HL-60 (cell line): ENCODE measurements at regions not wholly inside any gene's neighbourhood (a gene's known extent, or its start where the extent isn't known, plus 50 kb on each side); places are given as distances from the start of the nearest gene placed in this dataset.

Experiments
- DNase-seq, 2 experiments: peaks; one replicate each; pipeline ENCODE4 v3.0.0-alpha.2; 2010 to 2020; ENCODE audit warnings: low read depth in 1 of 2, low spot score in 1 of 2
- H3K27ac ChIP-seq: fragments of 250-450 bp; sonication (Bioruptor Pico); replicated peaks from 2 replicates; pipeline ENCODE4 v1.5.1; 2020; ENCODE audit warnings: mild to moderate bottlenecking, moderate library complexity
- H3K27me3 ChIP-seq: fragments of 250-450 bp; sonication (Bioruptor Pico); 2 replicates; pipeline ENCODE4 v1.5.1; 2021; ENCODE audit warnings: mild to moderate bottlenecking, moderate library complexity; ENCODE audit not compliant: insufficient read depth, poor library complexity, severe bottlenecking
- H3K4me3 ChIP-seq: replicated peaks from 2 replicates; pipeline ENCODE4 v1.5.1; 2011; ENCODE audit warnings: mild to moderate bottlenecking, control low read depth, low read length; ENCODE audit not compliant: insufficient read depth
- GABPA ChIP-seq: IDR thresholded peaks from 2 replicates; pipeline ENCODE4 v1.6.1; 2012; ENCODE audit warnings: low read depth
- POLR2AphosphoS5 ChIP-seq: IDR thresholded peaks from 2 replicates; pipeline ENCODE4 v1.6.1; 2012; ENCODE audit warnings: low read depth
- SPI1 ChIP-seq: IDR thresholded peaks from 2 replicates; pipeline ENCODE4 v1.6.1; 2012; ENCODE audit warnings: low read depth, mild to moderate bottlenecking, borderline replicate concordance
- TF ChIP-seq, protein P1 (sequence below): IDR thresholded peaks from one replicate; pipeline ENCODE4 v1.5.1; 2011; ENCODE audit warnings: low read length, control low read depth, inconsistent platforms; ENCODE audit not compliant: insufficient read depth
- TF ChIP-seq, protein P2 (sequence below): IDR thresholded peaks from 2 replicates; pipeline ENCODE4 v1.6.1; 2012; ENCODE audit warnings: low read depth; ENCODE audit not compliant: insufficient replicate concordance

DNA sequence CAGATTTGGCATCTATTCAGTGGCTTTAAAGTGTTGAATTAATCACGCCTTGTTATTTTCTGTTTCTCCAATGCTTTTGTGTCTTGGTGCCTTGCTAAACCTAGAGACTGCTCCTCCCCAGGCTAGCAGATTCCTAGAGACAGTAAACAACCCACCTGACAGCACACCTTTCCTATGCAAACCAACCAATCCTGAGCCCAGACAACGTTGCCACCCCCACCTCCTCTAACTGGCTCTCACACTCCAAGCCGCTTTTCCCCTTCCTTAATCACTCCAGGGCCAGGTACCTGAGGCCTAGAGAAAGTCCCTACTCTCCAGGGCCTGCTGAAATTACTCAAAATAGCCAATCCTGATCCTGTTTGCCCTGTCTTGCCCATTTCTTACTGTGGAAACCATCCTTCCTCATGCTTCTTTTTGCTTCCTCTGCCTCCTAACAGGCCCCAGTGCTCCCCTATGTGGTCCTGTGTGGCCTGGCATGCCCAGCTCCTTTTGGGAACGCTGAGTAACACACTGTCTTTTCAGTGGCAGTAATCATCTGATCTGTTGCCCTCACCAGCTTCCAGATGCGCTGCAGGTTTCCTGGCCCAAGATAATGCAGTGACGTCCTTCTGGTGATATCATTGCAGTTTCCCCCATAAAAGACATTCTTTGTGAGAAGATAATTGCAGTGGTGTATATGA, 53.4 kb downstream of the GAS1 start:
- no peak for DNase-seq
- no peak for TF ChIP-seq GABPA
- H3K27ac ChIP-seq: no peak overlapping the region
- no peak overlapping the region for H3K4me3 ChIP-seq
- H3K27me3 ChIP-seq: no peaks in the 10 kb centered on the region

DNA sequence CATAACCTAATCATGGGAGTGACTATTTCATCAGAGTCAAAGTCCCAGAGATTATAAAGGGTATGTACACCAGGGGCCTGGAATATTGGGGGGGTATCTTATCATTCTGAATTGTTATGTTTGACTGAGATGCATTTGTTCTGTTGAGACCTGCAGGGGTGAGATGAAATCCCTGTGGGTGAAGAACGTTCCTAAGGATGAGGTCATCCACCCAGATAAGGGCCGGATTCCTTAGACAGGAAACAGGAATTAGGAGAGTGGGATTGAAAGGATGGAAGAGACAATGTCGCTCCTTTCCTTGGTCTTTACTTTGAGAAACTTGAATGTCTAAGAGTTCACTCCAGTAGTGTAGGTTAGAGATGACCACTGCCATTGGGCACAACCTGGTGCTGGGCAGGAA, 54.7 kb downstream of the GAS1 start:
- Histone ChIP-seq H3K27me3 (no peaks in the 10 kb centered on the region), H3K4me3 (no peak overlapping the region), H3K27ac (no peak overlapping the region)
- TF ChIP-seq, protein P1, sequence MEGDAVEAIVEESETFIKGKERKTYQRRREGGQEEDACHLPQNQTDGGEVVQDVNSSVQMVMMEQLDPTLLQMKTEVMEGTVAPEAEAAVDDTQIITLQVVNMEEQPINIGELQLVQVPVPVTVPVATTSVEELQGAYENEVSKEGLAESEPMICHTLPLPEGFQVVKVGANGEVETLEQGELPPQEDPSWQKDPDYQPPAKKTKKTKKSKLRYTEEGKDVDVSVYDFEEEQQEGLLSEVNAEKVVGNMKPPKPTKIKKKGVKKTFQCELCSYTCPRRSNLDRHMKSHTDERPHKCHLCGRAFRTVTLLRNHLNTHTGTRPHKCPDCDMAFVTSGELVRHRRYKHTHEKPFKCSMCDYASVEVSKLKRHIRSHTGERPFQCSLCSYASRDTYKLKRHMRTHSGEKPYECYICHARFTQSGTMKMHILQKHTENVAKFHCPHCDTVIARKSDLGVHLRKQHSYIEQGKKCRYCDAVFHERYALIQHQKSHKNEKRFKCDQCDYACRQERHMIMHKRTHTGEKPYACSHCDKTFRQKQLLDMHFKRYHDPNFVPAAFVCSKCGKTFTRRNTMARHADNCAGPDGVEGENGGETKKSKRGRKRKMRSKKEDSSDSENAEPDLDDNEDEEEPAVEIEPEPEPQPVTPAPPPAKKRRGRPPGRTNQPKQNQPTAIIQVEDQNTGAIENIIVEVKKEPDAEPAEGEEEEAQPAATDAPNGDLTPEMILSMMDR: no peak
- no peak for TF ChIP-seq SPI1
- no peak for TF ChIP-seq POLR2AphosphoS5
- TF ChIP-seq, protein P2, sequence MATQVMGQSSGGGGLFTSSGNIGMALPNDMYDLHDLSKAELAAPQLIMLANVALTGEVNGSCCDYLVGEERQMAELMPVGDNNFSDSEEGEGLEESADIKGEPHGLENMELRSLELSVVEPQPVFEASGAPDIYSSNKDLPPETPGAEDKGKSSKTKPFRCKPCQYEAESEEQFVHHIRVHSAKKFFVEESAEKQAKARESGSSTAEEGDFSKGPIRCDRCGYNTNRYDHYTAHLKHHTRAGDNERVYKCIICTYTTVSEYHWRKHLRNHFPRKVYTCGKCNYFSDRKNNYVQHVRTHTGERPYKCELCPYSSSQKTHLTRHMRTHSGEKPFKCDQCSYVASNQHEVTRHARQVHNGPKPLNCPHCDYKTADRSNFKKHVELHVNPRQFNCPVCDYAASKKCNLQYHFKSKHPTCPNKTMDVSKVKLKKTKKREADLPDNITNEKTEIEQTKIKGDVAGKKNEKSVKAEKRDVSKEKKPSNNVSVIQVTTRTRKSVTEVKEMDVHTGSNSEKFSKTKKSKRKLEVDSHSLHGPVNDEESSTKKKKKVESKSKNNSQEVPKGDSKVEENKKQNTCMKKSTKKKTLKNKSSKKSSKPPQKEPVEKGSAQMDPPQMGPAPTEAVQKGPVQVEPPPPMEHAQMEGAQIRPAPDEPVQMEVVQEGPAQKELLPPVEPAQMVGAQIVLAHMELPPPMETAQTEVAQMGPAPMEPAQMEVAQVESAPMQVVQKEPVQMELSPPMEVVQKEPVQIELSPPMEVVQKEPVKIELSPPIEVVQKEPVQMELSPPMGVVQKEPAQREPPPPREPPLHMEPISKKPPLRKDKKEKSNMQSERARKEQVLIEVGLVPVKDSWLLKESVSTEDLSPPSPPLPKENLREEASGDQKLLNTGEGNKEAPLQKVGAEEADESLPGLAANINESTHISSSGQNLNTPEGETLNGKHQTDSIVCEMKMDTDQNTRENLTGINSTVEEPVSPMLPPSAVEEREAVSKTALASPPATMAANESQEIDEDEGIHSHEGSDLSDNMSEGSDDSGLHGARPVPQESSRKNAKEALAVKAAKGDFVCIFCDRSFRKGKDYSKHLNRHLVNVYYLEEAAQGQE: no peak
- TF ChIP-seq GABPA: no peak
- DNase-seq: no peak

DNA sequence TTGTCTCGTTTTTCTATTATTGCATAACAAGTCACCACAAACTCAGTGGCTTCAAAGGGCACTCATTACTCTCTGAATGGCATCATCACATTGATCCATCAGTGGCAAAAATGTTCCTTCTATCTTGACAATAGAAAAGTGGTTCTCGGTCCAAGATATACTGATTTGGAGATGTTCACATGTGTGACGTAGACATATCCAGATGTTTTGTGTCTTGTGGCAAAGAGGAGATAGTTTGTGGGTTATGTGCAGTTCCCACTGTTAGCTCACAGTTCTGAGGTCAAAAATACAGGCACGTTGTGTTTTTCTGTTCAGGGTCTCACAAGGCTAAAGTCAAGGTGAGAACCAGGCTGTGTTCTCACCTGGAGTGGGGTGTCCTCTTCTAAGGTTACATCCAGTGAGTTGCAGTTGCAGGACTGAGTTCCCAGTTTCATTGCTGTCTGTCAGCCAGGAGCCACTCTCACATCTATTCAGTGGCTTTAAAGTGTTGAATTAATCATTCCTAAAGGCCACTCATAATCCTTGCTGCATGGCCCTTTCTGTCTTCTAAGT, 55.3 kb downstream of the GAS1 start:
- TF ChIP-seq POLR2AphosphoS5 (no peak), SPI1 (no peak), GABPA (no peak)
- TF ChIP-seq, protein P2: no peak
- TF ChIP-seq, protein P1: no peak
- no peak overlapping the region for H3K4me3 ChIP-seq
- H3K27me3 ChIP-seq: no peaks in the 10 kb centered on the region
- DNase-seq: no peak
- no peak overlapping the region for H3K27ac ChIP-seq

DNA sequence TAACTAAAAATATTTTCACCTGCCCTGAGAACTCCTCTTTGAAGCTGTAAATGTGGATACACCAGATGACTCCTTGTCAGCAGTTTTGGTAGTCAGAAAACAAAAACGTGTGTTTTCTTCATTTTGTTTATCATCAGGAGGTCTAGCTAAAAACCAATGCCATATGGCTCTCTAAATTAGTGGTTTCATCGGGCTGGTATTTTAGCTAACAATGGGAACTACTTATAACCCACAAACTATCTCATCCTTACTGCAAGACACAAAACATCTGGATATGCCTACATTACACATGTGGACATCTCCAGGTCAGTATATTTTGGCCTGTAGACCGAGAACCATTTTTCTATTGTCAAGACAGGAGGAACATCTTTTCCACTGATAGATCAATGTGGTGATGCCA, 56.2 kb downstream of the GAS1 start:
- H3K4me3 ChIP-seq: no peak overlapping the region
- H3K27ac ChIP-seq: no peak overlapping the region
- TF ChIP-seq, protein P2: no peak
- TF ChIP-seq, protein P1: no peak
- no peak for TF ChIP-seq SPI1
- no peak for TF ChIP-seq POLR2AphosphoS5
- TF ChIP-seq GABPA: no peak
- H3K27me3 ChIP-seq: no peaks in the 10 kb centered on the region
- no peak for DNase-seq
